Activated T-cell treated with anti-CD3 and anti-CD28 coated beads for 24 hours (primary cell): ENCODE measurements at regions not wholly inside any gene's neighbourhood (a gene's known extent, or its start where the extent isn't known, plus 50 kb on each side); places are given as distances from the start of the nearest gene placed in this dataset.

Experiments used
- DNase-seq: peaks from one replicate; pipeline ENCODE4 v3.0.0-alpha.2; 2020; ENCODE audit warnings: low read depth

GRCh38 chr21:28342212-28342810, 650.4 kb downstream of the LTN1 start:
- DNase-seq, result no peak

GRCh38 chr21:28339403-28339802, 653.3 kb downstream of the LTN1 start:
- DNase-seq, result no peak

DNA sequence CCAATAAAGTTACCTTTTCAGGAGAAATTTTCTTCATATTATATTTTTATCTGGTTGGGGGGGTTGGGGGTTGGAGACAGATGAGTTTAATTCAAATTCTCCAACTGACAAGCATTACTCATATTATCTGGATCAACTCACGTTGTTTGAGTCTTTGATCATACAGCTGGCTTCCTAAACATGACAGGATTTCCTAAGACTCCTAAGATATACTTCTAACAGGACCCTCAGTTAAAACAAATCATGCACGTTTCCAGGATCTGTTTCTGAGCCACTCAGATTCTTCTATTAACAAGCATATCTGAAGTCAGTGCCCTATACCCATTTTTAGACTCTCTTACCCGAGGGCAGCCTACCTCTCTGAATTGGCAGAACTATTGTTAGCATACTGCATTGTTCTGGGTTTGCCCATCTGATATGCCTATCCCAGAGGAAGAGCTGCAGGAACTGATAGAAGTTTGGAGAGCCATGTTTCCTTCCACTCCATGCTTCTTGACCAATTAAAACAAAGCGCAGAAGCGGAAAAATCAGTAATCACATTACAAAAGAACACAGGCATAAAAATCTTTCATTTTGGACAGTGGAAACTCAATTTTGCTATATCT, 653.9 kb downstream of the LTN1 start:
- no peak for DNase-seq

GRCh38 chr21:28337315-28337714, 655.4 kb downstream of the LTN1 start:
- no peak for DNase-seq

DNA sequence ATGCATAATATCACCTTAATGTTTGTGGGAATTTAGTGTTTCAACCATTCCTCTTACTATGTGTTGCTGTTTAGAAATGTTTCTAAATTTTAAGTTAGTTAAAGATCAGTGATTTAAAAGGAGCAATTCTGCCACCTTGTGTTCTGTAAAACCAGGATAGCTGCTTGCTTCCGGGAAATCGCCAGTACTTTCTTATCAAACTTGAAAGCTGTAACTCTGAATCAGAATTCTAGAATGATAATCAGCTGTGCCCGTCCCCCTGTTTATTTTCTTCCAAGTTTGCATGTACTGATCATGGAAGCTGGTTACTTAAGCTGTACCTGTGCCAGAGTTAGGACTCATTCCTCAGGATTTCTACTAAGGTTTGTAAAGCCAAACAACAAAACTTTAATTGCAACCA, 656.4 kb downstream of the LTN1 start:
- DNase-seq, result no peak

GRCh38 chr21:28334407-28334806, 658.3 kb downstream of the LTN1 start:
- DNase-seq, result no peak

DNA sequence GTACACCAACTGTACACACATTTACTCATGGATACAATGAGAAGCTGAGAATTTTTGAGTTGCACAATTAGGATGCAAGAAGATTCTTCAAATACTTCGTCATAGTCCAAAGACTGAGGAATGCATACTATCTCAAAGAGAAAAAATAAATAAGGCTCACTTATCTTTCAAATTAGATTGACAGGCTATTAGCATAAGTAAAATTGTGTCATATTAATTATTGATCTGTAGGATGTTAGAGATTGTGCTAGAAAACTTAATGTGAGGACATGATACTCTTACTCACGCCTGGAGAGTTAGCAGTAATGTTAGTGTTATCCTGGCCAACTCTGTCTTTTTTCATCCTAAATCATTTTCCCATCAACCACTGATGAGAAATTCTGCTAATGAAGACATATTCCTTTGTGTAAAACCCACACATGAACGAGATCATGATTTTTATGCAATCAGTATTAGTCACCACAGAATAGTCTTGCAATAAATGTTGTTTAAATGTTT, 659.0 kb downstream of the LTN1 start:
- DNase-seq, result no peak

DNA sequence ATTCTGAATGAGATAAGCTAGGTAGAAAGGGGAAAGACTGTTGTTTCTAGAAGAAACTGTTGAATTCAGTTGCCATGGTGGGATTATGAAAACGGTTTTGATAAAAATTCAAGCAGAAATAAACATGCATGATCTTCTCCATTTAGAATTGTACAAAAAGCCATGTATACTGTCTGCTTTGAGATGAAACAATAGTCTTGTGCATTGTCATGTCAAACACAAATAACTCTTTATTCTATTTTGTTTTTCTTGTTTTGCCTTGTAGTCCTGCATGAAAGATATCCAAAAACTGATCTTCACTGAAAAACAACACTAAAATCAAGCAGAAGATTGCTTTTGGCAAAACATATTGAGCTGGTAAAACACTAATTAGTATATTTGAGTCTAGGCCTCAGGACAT, 659.9 kb downstream of the LTN1 start:
- DNase-seq, result no peak

- DNase-seq, result no peak
These were observed 667.1 kb downstream of the LTN1 start for GRCh38 chr21:28325618-28326017.

- no peak for DNase-seq
These were observed 668.0 kb downstream of the LTN1 start for GRCh38 chr21:28324690-28325089.

- no peak for DNase-seq
These were observed 675.3 kb downstream of the LTN1 start for GRCh38 chr21:28317177-28317950.

- no peak for DNase-seq
These were observed 681.1 kb downstream of the LTN1 start for GRCh38 chr21:28311411-28312190.

GRCh38 chr21:28310711-28311110, 682.0 kb downstream of the LTN1 start:
- no peak for DNase-seq

DNA sequence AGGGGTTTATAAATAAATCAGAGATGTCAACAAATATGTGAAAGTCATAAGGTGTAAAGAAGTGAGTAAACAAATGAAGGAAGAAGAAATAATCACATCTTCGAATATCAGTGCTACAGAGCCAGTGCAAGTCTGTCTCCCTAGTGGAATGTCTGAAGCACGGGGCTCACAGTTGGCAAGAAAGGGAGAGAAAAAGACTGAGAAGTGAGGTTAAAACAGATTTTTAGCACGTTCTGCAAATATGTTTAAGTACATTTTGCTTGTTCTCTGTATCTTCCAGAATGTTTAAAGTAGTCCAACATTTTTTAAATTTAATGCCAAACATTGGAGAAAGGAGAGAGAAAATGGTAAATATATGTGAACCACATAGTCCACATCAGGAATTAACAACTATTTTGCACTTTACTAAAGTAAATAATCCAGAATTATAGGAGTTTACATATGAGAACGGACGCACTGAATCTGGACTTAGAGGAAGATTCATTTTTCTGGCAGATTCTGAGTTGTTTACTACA, 682.4 kb downstream of the LTN1 start:
- no peak for DNase-seq

- DNase-seq, result no peak
These were observed 683.1 kb downstream of the LTN1 start for GRCh38 chr21:28309596-28309995.

DNA sequence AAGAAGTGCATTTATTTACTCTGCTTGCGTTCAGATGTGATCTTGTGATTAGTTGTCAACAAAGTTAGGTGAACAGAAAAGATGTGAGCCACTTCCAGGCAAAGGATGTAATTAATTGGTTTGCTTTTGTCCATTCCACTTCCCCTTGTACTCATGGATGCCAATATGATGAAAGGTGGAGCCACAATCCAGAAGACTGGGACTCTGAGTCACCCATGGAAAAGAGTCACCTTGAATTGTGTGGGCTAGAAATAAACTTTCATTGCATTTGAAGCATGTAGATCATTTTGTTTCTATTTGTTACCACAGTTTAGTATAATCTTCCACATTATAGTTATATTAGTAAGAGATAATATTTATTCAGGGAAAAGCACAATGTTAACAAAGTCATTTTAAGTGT, 684.2 kb downstream of the LTN1 start:
- DNase-seq, result no peak

DNA sequence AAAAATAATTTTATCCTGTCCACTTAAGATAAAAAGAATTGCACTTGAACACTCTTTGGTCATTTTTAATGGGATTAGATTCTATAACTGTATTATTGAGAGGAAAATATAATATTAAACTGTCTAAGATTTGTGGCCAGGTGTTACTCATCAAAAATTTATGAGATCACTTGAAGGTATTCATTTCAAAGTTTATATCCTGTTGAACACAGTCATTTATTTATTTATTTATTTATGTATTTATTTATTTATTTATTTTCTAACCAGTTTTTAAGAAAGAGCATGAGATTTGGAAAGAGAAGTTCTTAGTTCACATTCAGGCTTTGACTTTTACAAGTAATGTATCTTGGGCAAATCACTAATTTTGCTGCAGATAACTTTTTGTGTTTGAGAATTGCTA, 692.7 kb downstream of the LTN1 start:
- DNase-seq, result no peak

DNA sequence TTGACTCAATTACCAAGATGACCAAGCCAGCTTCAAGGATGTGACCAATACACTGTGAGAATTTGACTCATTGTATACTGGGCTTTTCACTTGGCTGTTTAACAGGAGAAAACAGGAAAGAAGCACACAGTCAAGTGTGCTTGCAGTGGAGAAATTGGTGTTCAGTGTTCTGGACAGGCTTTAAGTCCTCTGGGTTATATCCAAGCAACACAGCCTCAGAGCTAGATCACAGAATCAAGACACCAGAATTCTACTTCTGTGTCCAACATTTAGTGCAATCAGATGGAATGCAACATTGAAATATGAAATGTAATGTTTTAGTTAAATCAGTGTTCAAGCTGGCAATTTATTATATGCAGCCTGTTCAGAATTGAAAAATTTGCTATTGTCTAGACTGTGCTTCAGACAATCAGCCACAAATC, 694.4 kb downstream of the LTN1 start:
- no peak for DNase-seq

- no peak for DNase-seq
These were observed 698.6 kb downstream of the LTN1 start for GRCh38 chr21:28294051-28294450.

GRCh38 chr21:28283641-28284490, 708.8 kb downstream of the LTN1 start:
- DNase-seq, result no peak

- no peak for DNase-seq
These were observed 709.8 kb downstream of the LTN1 start for GRCh38 chr21:28282833-28283232.
